Heart left ventricle (tissue), 13 donors: ENCODE measurements at regions not wholly inside any gene's neighbourhood (a gene's known extent, or its start where the extent isn't known, plus 50 kb on each side); places are given as distances from the start of the nearest gene placed in this dataset.
"Not testable (repeated sequence)": the region's sequence is repeated elsewhere in the genome, so short reads cannot be mapped to it uniquely, and the experiment has no call there.

Experiments used
- POLR2A ChIP-seq, 2 donors: fragments of 450-650 bp; IDR thresholded peaks; one replicate each; pipeline ENCODE4 v1.6.1; 2017; ENCODE audit warnings: antibody characterized with exemption in 2 of 2, mild to moderate bottlenecking in 2 of 2, moderate library complexity in 2 of 2
- TF ChIP-seq, protein P1 (sequence below), 12 donors: fragments of 200-600 bp; sonication (generic) in 4 of 12; IDR thresholded peaks; one replicate each; pipeline versions ENCODE4 v1.5.0 to v1.8.0; 2018 to 2022; ENCODE audit warnings: antibody characterized with exemption in 12 of 12, mild to moderate bottlenecking in 5 of 12
- donor health status: ischemic (EF 13 %, LVEDD 7.1; RV severe dilation, severe dysfunction).
- donor health status: DM: no; HTN: yes; CAD: no.
- donor health status: DM: no; HTN: no; CAD: no.
- donor health status: ischemic (EF 25% LVEDD 6.9; RV normal size, moderate dysfunction).
- donor health status: ischemic (EF 25% LVEDD 5.7; RV mildly dilated, moderate dysfunction).
- donor health status: ischemic (EF 35%, LVEDD 5.7; RV mildly dilated, moderate dysfunction).
- donor health status: nonischemic (EF 11% LVEDD 7.7; RV severe dilation, severe dysfunction).
- donor health status: DM: yes; HTN: yes; CAD: no.
- donor health status: PGD.
- donor health status: ischemic (EF 29% LVEDD 5.4; RV normal size, mild dysfunction).
- donor health status: nonischemic (EF 23%, LVEDD 6.1; RV moderate dilation, normal function).

- TF ChIP-seq, protein P1, sequence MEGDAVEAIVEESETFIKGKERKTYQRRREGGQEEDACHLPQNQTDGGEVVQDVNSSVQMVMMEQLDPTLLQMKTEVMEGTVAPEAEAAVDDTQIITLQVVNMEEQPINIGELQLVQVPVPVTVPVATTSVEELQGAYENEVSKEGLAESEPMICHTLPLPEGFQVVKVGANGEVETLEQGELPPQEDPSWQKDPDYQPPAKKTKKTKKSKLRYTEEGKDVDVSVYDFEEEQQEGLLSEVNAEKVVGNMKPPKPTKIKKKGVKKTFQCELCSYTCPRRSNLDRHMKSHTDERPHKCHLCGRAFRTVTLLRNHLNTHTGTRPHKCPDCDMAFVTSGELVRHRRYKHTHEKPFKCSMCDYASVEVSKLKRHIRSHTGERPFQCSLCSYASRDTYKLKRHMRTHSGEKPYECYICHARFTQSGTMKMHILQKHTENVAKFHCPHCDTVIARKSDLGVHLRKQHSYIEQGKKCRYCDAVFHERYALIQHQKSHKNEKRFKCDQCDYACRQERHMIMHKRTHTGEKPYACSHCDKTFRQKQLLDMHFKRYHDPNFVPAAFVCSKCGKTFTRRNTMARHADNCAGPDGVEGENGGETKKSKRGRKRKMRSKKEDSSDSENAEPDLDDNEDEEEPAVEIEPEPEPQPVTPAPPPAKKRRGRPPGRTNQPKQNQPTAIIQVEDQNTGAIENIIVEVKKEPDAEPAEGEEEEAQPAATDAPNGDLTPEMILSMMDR (IDR thresholded peaks at IDR 0.05): not testable (repeated sequence)
- TF ChIP-seq POLR2A (IDR thresholded peaks at IDR 0.05): not testable (repeated sequence)
Measured at GRCh38 chr10:85141520-85141919, 813.1 kb downstream of the CCSER2 start.
